ENCODE measurements at regions not wholly inside any gene's neighbourhood (a gene's known extent, or its start where the extent isn't known, plus 50 kb on each side); places are given as distances from the start of the nearest gene placed in this dataset.

GRCh38 chr11:70522593-70523311 lies 124.4 kb downstream of the CTTN start:
- no peak for DNase-seq

GRCh38 chr11:70523384-70524095 lies 125.2 kb downstream of the CTTN start:
- no peak for DNase-seq

GRCh38 chr11:70524096-70524922 lies 126.0 kb downstream of the CTTN start:
- no peak for DNase-seq

- no peak for DNase-seq
These were observed 126.7 kb downstream of the CTTN start for GRCh38 chr11:70525006-70525405.

- no peak for DNase-seq
These were observed 127.1 kb downstream of the CTTN start for GRCh38 chr11:70525466-70525865.

- no peak for DNase-seq
These were observed 128.1 kb downstream of the CTTN start for GRCh38 chr11:70526116-70527045.

- no peak for DNase-seq
These were observed 128.7 kb downstream of the CTTN start for GRCh38 chr11:70527046-70527395.

- DNase-seq, result no peak
These were observed 129.2 kb downstream of the CTTN start for GRCh38 chr11:70527429-70528045.

- DNase-seq, result no peak
These were observed 129.9 kb downstream of the CTTN start for GRCh38 chr11:70528046-70528793.

- no peak for DNase-seq
These were observed 130.7 kb downstream of the CTTN start for GRCh38 chr11:70528794-70529580.

- no peak for DNase-seq
These were observed 131.7 kb downstream of the CTTN start for GRCh38 chr11:70530010-70530409.

- no peak for DNase-seq
These were observed 132.4 kb downstream of the CTTN start for GRCh38 chr11:70530629-70531185.

GRCh38 chr11:70531281-70532065 lies 133.1 kb downstream of the CTTN start:
- no peak for DNase-seq

- DNase-seq, result no peak
These were observed 133.7 kb downstream of the CTTN start for GRCh38 chr11:70532066-70532440.

GRCh38 chr11:70532731-70533130 lies 134.4 kb downstream of the CTTN start:
- DNase-seq, result no peak

- DNase-seq, result no peak
These were observed 137.1 kb downstream of the CTTN start for GRCh38 chr11:70535191-70535971.

- no peak for DNase-seq
These were observed 137.9 kb downstream of the CTTN start for GRCh38 chr11:70536051-70536877.
